ENCODE measurements at regions not wholly inside any gene's neighbourhood (a gene's known extent, or its start where the extent isn't known, plus 50 kb on each side); places are given as distances from the start of the nearest gene placed in this dataset.

GRCh38 chr5:174547814-174548213, 176.6 kb upstream of the MSX2 start:
- TF ChIP-seq CTCF (IDR thresholded peaks at IDR 0.05; ENCODE audit: insufficient read depth, low read depth, low read length, missing control alignments): no peak

GRCh38 chr5:174549254-174549653, 175.1 kb upstream of the MSX2 start:
- no peak for TF ChIP-seq CTCF (IDR thresholded peaks at IDR 0.05; ENCODE audit: insufficient read depth, low read depth, low read length, missing control alignments)
- DNase-seq (ENCODE audit: low read depth): no peak
- H3K4me3 ChIP-seq (ENCODE audit: low read depth, low read length): no peak overlapping the region

More at GRCh38 chr5:174547814-174548213, 176.6 kb upstream of the MSX2 start:
- no peak overlapping the region for H3K4me3 ChIP-seq (ENCODE audit: low read depth, low read length)
- no peak for DNase-seq (ENCODE audit: low read depth)

DNA sequence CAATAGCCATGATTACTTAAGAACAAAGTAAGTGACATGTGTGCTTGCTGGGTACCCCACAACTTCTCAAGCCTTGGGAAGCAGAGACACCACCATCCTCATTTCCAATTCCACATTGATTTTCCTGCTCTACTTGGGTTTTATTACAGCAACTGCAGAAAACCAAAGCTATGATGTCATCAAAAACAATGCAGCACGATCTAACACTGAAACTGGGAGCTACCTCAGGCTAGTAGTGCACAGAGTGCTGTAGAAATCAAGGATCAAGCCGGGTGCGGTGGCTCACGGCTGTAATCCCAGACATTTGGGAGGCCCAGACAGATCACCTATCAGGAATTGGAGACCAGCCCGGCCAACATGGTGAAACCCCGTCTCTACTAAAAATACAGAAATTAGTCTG, 174.4 kb upstream of the MSX2 start:
- no peak for TF ChIP-seq CTCF (IDR thresholded peaks at IDR 0.05; ENCODE audit: insufficient read depth, low read depth, low read length, missing control alignments)
- no peak for DNase-seq (ENCODE audit: low read depth)

DNA sequence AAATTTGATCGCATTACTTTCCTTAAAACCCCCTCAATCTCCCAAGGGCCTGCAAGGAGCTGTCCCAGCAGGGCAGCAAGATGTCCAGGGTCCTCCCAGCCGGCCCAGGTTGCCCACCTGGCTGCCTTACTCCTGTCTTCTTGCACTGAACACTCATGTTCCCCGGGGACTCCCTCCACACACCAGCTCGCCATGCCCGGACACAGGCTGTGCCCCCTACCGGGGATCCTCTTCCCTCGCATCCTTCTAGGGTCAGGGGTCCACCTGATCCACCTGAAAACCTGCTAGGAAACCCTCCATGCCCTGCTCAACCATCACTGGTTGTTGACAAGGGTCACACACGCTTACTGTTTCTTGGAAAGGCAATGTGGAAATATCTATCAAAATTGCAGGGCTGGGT, 172.0 kb upstream of the MSX2 start:
- DNase-seq (ENCODE audit: low read depth): no peak
- TF ChIP-seq CTCF (IDR thresholded peaks at IDR 0.05; ENCODE audit: insufficient read depth, low read depth, low read length, missing control alignments): no peak
- H3K4me3 ChIP-seq (ENCODE audit: low read depth, low read length): no peak overlapping the region

More for the DNA sequence above, 174.4 kb upstream of the MSX2 start:
- no peak overlapping the region for H3K4me3 ChIP-seq (ENCODE audit: low read depth, low read length)

DNA sequence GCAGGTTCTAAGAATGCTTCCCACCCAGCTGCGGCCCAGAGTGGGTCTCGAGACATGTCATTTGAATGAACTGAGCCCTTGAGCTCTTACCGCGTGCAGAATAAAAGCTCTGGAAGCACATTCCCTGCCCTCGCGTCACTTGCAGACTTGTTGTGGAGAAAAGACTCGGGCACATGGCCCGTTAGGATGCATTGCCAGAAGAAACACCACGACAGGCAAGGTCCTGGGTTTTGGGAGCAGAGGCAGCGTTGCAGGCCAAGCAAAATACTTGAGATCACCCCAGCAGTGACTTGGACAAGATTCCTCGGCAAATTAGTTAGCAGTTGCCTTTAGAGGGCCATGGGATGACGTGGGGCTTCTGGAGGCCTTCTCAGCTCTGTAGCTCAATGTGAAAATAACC, 170.8 kb upstream of the MSX2 start:
- no peak overlapping the region for H3K4me3 ChIP-seq (ENCODE audit: low read depth, low read length)
- TF ChIP-seq CTCF (IDR thresholded peaks at IDR 0.05; ENCODE audit: insufficient read depth, low read depth, low read length, missing control alignments): no peak
- DNase-seq (ENCODE audit: low read depth): no peak

- H3K4me3 ChIP-seq (ENCODE audit: low read depth, low read length): no peak overlapping the region
- DNase-seq (ENCODE audit: low read depth): no peak
- TF ChIP-seq CTCF (IDR thresholded peaks at IDR 0.05; ENCODE audit: insufficient read depth, low read depth, low read length, missing control alignments): no peak
Observed at GRCh38 chr5:174555726-174556125, 168.7 kb upstream of the MSX2 start.

DNA sequence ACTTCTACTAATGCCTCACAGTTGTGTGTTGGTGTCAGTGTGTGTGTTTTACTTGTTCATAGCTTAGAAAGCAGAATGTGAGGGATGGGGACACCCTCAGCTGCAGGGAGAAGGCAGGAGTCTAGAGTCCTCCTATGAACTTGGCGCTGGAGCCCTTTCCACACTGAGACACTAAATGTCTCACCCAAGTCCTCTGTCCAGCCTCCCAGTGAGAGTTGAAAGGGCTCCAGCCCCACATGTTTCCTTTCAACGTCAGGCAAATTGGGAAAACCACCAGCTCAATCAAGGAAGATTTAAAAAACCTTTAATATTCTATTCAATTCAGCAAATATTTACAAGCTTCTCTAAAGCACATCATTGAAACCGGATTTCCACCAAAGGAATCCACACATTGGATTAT, 167.6 kb upstream of the MSX2 start:
- no peak for DNase-seq (ENCODE audit: low read depth)
- no peak overlapping the region for H3K4me3 ChIP-seq (ENCODE audit: low read depth, low read length)
- TF ChIP-seq CTCF (IDR thresholded peaks at IDR 0.05; ENCODE audit: insufficient read depth, low read depth, low read length, missing control alignments): no peak
